Small intestine (tissue), 7 donors: ENCODE measurements at regions not wholly inside any gene's neighbourhood (a gene's known extent, or its start where the extent isn't known, plus 50 kb on each side); places are given as distances from the start of the nearest gene placed in this dataset.
"Not testable (repeated sequence)": the region's sequence is repeated elsewhere in the genome, so short reads cannot be mapped to it uniquely, and the experiment has no call there.

Source experiments
- DNase-seq, 2 donors: peaks; one replicate each; pipeline versions ENCODE4 v3.0.0 to v3.0.0-alpha.2; 2013
- FAIRE-seq: peaks from 2 replicates; lab custom pipeline; 2012; peaks lifted over from hg19 to GRCh38; lab: Jason Lieb, UNC
- H3K27ac ChIP-seq, 3 donors: one replicate each; pipeline ENCODE4 v1.5.1; 2013; ENCODE audit warnings: low read length in 2 of 3, mild to moderate bottlenecking in 2 of 3, control low read depth in 1 of 3, inconsistent platforms in 1 of 3, low read depth in 1 of 3, moderate library complexity in 1 of 3
- H3K27me3 ChIP-seq, 3 donors: one replicate each; pipeline ENCODE4 v1.6.1; 2013; ENCODE audit warnings: low read length in 3 of 3, inconsistent platforms in 1 of 3; ENCODE audit not compliant: control insufficient read depth in 3 of 3, insufficient read depth in 3 of 3
- H3K36me3 ChIP-seq, 3 donors: one replicate each; pipeline ENCODE4 v1.6.1; 2013; ENCODE audit warnings: low read length in 3 of 3, inconsistent platforms in 1 of 3, low read depth in 1 of 3, mild to moderate bottlenecking in 1 of 3, moderate library complexity in 1 of 3; ENCODE audit not compliant: control insufficient read depth in 3 of 3, insufficient read depth in 2 of 3
- H3K4me1 ChIP-seq, 3 donors: one replicate each; pipeline ENCODE4 v1.6.1; 2013; ENCODE audit warnings: low read length in 2 of 3, inconsistent platforms in 1 of 3, low read depth in 1 of 3, mild to moderate bottlenecking in 1 of 3, moderate library complexity in 1 of 3; ENCODE audit not compliant: control insufficient read depth in 3 of 3, insufficient read depth in 2 of 3
- H3K4me3 ChIP-seq, 3 donors: one replicate each; pipeline ENCODE4 v1.5.1; 2013; ENCODE audit warnings: low read length in 3 of 3, control low read depth in 1 of 3, inconsistent platforms in 1 of 3, low read depth in 1 of 3, mild to moderate bottlenecking in 1 of 3, moderate library complexity in 1 of 3
- H3K9me3 ChIP-seq, 2 donors: one replicate each; pipeline ENCODE4 v1.6.1; 2013; ENCODE audit warnings: low read depth in 1 of 2, low read length in 1 of 2; ENCODE audit not compliant: control insufficient read depth in 2 of 2, insufficient read depth in 1 of 2
- WGBS, 3 donors: extraction: QIAGEN DNeasy Blood & Tissue Kit; methylation state at CpG; one replicate each; pipeline ENCODE4 v1.1.7; 2013; 5-methylcytosine and 5-hydroxymethylcytosine counted together
- donor health status: healthy with polysubstance abuse.
- donor health status: control.
- donor health status: control.
- donor health status: Bipolar disorder and iron deficiency.
- donor health status: healthy.

DNA sequence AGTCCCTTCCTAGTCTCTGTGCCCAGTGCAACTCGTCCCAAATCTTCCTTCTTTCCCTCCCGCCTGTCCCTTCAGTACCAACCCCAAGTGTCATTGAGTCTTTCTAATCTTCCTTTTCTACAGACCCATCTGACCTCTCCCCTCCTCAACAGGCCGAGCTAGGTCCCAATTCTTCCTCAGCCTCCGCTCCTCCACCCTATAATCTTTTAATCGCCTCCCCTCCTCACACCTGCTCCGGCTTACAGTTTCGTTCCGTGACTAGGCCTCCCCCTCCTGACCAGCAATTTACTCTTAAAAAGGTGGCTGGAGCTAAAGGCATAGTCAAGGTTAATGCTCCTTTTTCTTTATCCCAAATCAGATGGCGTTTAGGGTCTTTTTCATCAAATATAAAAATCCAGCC, 123.1 kb upstream of the MAP2 start:
- not testable (repeated sequence) for H3K27ac ChIP-seq, DNase-seq, H3K4me3 ChIP-seq, FAIRE-seq, H3K9me3 ChIP-seq, H3K4me1 ChIP-seq, H3K27me3 ChIP-seq, H3K36me3 ChIP-seq
- 86 to 93% (median 90%) methylated on average over 9 of the region's 9 CpGs for WGBS, 3 donors

GRCh38 chr2:209305026-209305425, 118.8 kb upstream of the MAP2 start:
- Histone ChIP-seq H3K27me3 (no peaks in the 10 kb centered on the region), H3K27ac (no peak overlapping the region), H3K4me3 (no peak overlapping the region), H3K36me3 (no peaks in the 10 kb centered on the region), H3K9me3 (no peaks in the 10 kb centered on the region), H3K4me1 (no peaks in the 10 kb centered on the region)
- DNase-seq (no peak), FAIRE-seq (no peak)
- WGBS, 3 donors = 47 to 70% (median 67%) methylated on average over 2 of the region's 2 CpGs

- WGBS, 3 donors = 76 to 85% (median 82%) methylated on average over 7 of the region's 7 CpGs
- FAIRE-seq (no peak), DNase-seq (no peak)
- H3K27ac ChIP-seq = no peak overlapping the region
- H3K4me3 ChIP-seq = no peak overlapping the region
- H3K27me3 ChIP-seq = no peaks in the 10 kb centered on the region
- H3K36me3 ChIP-seq = no peaks in the 10 kb centered on the region
- no peaks in the 10 kb centered on the region for H3K9me3 ChIP-seq
- no peaks in the 10 kb centered on the region for H3K4me1 ChIP-seq
Observed at GRCh38 chr2:209305746-209306196, 118.1 kb upstream of the MAP2 start.

DNA sequence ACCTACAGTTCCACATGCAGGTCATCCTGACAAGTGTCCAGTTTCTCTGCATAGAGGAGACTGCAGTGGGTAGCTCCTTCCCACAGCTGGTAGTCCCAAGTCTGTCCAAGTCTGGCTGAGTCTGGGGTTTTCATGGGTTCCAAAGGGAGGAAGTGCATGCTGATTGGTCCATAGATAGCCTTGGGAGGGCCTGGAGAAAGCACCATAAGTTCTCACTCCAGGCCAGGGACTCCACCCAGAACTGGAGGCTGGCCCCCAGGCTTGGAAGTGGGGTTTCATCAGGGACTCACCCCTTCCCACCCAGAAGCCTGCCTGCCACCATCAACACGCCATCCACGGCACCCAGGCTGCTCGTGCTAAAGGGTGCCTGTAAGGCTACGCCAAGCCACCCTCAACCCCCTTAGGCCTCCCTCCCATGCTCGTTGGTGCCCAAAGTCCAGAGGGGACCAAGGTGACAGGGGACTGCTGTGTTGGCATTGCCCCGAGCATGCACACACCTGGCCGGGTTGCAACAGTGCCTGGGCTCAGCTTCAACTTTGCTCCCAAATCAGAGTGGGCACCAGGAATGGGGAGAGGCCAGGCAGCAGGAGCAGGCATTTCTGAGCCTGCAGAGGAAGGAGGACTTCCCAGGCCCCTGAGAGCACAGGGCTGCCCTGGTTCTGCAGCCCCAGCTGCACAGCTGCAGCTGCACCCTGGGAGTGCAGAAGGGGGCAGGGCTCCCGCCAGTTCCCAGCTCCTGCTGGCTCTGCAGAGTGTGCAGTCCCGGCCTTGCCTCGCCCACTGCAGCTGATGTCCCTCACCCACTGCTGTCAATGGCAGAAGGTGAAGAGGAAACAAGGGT, 116.5 kb upstream of the MAP2 start:
- no peak for FAIRE-seq
- no peak for DNase-seq
- H3K27me3 ChIP-seq = no peaks in the 10 kb centered on the region
- WGBS, 3 donors = 58 to 72% (median 63%) methylated on average over 8 to 10 of the region's 10 CpGs
- no peaks in the 10 kb centered on the region for H3K36me3 ChIP-seq
- no peak overlapping the region for H3K4me3 ChIP-seq
- H3K9me3 ChIP-seq = no peaks in the 10 kb centered on the region
- no peaks in the 10 kb centered on the region for H3K4me1 ChIP-seq
- no peak overlapping the region for H3K27ac ChIP-seq

GRCh38 chr2:209308415-209308814, 115.4 kb upstream of the MAP2 start:
- FAIRE-seq (no peak), DNase-seq (no peak)
- H3K4me3 ChIP-seq = no peak overlapping the region
- no peak overlapping the region for H3K27ac ChIP-seq
- no peaks in the 10 kb centered on the region for H3K9me3 ChIP-seq
- no peaks in the 10 kb centered on the region for H3K4me1 ChIP-seq
- H3K27me3 ChIP-seq = no peaks in the 10 kb centered on the region
- no peaks in the 10 kb centered on the region for H3K36me3 ChIP-seq

DNA sequence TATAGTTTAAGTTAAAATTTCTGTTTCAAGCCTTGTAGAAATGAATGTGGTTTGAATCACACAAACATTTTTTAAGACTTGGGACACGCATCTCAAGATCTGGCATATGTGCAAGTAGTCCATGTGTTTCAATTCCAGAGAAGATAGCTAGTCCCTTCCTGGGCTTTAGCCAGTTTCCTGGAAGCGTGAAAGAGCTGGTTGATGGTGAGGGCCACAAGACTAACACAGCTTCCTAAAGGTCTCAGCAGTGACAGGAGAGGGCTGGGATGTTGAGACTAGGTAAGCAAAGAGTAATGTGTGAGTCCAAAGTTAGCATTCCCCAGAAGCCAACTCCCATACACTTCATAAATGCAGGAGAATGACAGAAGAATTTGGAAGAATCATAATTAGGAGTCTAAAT, 111.9 kb upstream of the MAP2 start:
- H3K27me3 ChIP-seq = no peaks in the 10 kb centered on the region
- WGBS, 3 donors = 59 to 62% (median 59%) methylated on average over 2 of the region's 2 CpGs
- no peaks in the 10 kb centered on the region for H3K9me3 ChIP-seq
- DNase-seq = no peak
- no peak overlapping the region for H3K4me3 ChIP-seq
- no peak overlapping the region for H3K27ac ChIP-seq
- no peaks in the 10 kb centered on the region for H3K4me1 ChIP-seq
- FAIRE-seq = no peak
- H3K36me3 ChIP-seq = no peaks in the 10 kb centered on the region

DNA sequence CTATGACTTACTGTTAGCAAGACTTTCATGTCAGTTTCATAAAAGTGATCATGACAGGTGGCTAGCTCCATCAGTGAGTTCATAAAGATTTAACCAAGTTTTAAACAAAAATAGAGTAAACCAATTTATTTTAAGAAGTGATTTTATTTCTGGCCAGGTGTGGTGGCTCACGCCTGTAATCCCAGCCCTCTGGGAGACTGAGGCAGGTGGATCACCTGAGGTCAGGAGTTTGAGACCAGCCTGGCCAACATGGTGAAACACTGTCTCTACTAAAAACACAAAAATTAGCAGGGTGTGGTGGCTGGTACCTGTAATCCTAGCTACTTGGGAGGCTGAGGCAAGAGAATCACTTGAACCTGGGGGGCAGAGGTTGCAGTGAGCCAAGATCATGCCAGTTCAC, 111.4 kb upstream of the MAP2 start:
- not testable (repeated sequence) for H3K27ac ChIP-seq, H3K4me3 ChIP-seq, H3K4me1 ChIP-seq, H3K36me3 ChIP-seq, FAIRE-seq, H3K9me3 ChIP-seq, H3K27me3 ChIP-seq, DNase-seq
- 83 to 94% (median 86%) methylated on average over 1 of the region's 1 CpG for WGBS, 3 donors

DNA sequence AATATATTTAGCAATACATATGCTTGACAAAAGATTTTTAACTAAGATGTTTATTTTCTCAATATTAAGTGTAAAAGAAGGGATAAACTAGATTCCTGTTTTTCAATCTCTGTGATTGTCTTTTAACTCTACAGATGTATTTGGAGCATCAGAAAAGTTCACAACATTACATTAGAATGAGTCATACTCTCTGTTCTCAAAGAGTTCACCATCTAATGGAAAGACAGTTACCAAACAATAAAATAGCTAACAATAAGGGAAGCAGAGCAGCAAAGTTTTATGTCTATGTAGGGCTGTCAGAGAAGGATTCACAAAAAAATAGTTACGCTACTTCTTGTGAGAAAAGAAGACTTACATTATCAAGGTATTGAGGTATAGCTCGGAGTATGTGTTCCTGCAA, 109.2 kb upstream of the MAP2 start:
- no peak overlapping the region for H3K4me3 ChIP-seq
- FAIRE-seq (no peak), DNase-seq (no peak)
- no peaks in the 10 kb centered on the region for H3K4me1 ChIP-seq
- no peaks in the 10 kb centered on the region for H3K36me3 ChIP-seq
- no peaks in the 10 kb centered on the region for H3K27me3 ChIP-seq
- no peaks in the 10 kb centered on the region for H3K9me3 ChIP-seq
- no peak overlapping the region for H3K27ac ChIP-seq
- 83 to 90% (median 90%) methylated on average over 2 of the region's 2 CpGs for WGBS, 3 donors

GRCh38 chr2:209316141-209316540, 107.7 kb upstream of the MAP2 start:
- FAIRE-seq = no peak
- 38 to 50% (median 49%) methylated on average over 2 of the region's 2 CpGs for WGBS, 3 donors
- no peak for DNase-seq

More at GRCh38 chr2:209316141-209316540, 107.7 kb upstream of the MAP2 start:
- Histone ChIP-seq H3K4me3 (no peak overlapping the region), H3K36me3 (no peaks in the 10 kb centered on the region), H3K4me1 (no peaks in the 10 kb centered on the region), H3K9me3 (no peaks in the 10 kb centered on the region), H3K27ac (no peak overlapping the region), H3K27me3 (no peaks in the 10 kb centered on the region)
